T-helper 1 cell treated with Interleukin-12 subunit alpha and Interleukin-12 subunit beta and Interleukin-4 antibody, amounts not matched to agents 30 μg/mL and 1 μg/mL, for 36 hours (primary cell): ENCODE measurements at regions not wholly inside any gene's neighbourhood (a gene's known extent, or its start where the extent isn't known, plus 50 kb on each side); places are given as distances from the start of the nearest gene placed in this dataset.

Experiments
- H3K27ac Mint-ChIP-seq: one replicate; pipeline ENCODE4 v1.8.0; 2021; ENCODE audit warnings: mild to moderate bottlenecking, mixed read lengths
- H3K27me3 Mint-ChIP-seq: one replicate; pipeline ENCODE4 v1.8.0; 2021; ENCODE audit warnings: low read depth, mixed read lengths
- H3K36me3 Mint-ChIP-seq: one replicate; pipeline ENCODE4 v1.8.0; 2021; ENCODE audit warnings: low read depth, mixed read lengths
- H3K4me1 Mint-ChIP-seq: one replicate; pipeline ENCODE4 v1.8.0; 2021; ENCODE audit warnings: low read depth, mixed read lengths
- H3K4me3 Mint-ChIP-seq: one replicate; pipeline ENCODE4 v1.8.0; 2021; ENCODE audit warnings: mild to moderate bottlenecking, moderate library complexity, mixed read lengths
- H3K9me3 Mint-ChIP-seq: one replicate; pipeline ENCODE4 v1.8.0; 2021; ENCODE audit warnings: mixed read lengths

DNA sequence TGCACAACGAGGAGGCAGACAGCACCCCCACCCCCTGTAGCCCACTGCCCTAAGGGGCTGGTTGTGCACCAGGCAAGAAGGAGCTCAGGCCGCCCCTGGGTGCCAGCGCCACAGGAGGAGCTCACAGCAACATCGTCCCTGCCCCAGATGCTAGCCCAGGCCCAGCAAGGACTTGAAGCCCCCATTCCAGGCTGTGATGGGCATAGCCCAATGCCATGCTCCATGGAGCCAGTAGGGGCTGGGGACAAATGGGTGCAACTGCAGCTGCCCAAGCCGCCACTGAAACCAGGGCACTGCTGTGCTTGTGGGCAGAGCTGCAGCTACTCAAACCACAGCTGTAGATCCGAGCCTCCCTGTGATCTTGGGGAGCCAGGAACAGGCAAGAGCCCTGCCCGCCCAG is 241.3 kb upstream of the GIMD1 start:
- Mint-ChIP-seq H3K9me3 (peaks cover 14% of the 10 kb centered on the region), H3K27me3 (no peaks in the 10 kb centered on the region), H3K4me3 (no peak overlapping the region), H3K4me1 (no peaks in the 10 kb centered on the region), H3K36me3 (no peaks in the 10 kb centered on the region), H3K27ac (no peak overlapping the region)

DNA sequence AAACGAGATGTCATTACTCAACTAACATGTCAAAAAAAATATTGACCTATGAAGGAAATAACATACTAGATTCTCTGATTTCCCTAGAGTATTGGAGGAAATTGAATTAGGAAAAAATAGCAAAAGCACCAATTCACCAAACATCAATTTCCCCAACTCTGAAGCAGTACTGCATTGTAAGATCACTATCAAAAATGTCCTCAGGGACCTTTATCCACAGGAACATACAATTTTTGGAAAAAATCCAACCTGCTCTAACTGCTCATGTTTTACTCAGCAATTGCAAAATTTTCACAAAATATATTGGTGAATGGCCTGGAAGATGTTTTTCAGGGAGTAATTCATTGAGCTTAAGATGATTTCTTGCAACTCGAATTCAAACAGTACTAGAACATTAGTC is 239.0 kb upstream of the GIMD1 start:
- H3K36me3 Mint-ChIP-seq, result no peaks in the 10 kb centered on the region
- no peak overlapping the region for H3K27ac Mint-ChIP-seq
- H3K9me3 Mint-ChIP-seq, result peaks cover 11% of the 10 kb centered on the region
- H3K4me1 Mint-ChIP-seq, result no peaks in the 10 kb centered on the region
- no peak overlapping the region for H3K4me3 Mint-ChIP-seq
- H3K27me3 Mint-ChIP-seq, result no peaks in the 10 kb centered on the region

DNA sequence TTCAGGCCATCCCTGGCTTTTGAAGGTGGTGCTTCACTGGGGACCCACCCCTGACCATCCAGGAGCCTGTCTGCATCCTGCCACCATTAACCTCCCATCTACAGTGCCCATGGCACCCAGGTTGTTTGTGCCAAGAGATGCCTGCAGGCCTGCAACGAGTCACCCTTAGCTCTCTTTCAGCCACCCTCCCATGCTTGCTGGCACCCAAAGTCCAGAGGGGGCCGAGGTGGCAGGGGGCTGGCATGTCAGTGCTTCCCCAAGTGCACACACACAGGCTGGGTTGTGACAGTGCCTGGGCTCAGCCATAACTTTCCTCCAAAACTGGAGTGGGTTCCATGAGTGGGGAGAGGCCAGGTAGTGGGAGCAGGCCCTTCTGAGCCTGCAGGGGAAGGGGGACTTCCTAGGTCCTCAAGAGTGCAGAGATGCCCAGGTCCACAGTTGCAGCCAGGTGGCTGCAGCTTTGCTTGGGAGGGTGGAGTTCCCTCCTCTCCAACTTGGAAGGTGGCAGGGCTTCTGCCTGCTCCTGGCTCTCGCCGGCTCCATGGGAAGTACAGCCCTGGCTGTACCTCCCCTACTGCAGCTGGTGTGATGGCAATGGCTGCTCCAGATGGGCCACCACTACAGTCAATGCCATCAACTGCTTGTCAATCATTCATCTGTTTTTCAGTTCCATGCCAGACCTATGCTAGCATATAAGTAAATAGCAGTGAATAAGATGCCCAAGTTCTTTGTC is 235.9 kb upstream of the GIMD1 start:
- no peaks in the 10 kb centered on the region for H3K36me3 Mint-ChIP-seq
- H3K4me3 Mint-ChIP-seq, result no peak overlapping the region
- no peak overlapping the region for H3K27ac Mint-ChIP-seq
- H3K9me3 Mint-ChIP-seq, result peaks cover 8% of the 10 kb centered on the region
- H3K4me1 Mint-ChIP-seq, result no peaks in the 10 kb centered on the region
- H3K27me3 Mint-ChIP-seq, result no peaks in the 10 kb centered on the region

DNA sequence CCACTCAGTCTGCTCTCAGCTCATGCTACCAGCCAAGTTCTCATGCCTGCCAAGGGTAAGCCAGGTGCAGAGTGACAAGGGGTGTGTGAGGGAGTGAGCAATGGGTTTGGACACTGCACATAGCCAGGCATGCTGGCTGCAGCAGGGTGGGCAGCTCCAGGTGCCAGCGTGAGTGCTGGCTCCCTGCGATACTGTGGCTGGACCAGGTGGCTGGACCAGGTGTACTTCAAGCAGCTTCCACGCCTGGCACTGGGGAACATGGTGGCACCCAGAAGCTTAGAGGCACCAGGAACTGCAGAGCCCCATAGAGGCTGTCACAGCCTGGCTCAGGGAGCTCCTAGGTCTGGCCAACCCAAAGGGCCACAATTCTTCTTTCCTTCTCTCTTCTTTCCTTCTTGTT is 234.9 kb upstream of the GIMD1 start:
- H3K4me3 Mint-ChIP-seq, result no peak overlapping the region
- H3K4me1 Mint-ChIP-seq, result no peaks in the 10 kb centered on the region
- no peaks in the 10 kb centered on the region for H3K27me3 Mint-ChIP-seq
- no peak overlapping the region for H3K27ac Mint-ChIP-seq
- H3K9me3 Mint-ChIP-seq, result peaks cover 4% of the 10 kb centered on the region
- H3K36me3 Mint-ChIP-seq, result no peaks in the 10 kb centered on the region

DNA sequence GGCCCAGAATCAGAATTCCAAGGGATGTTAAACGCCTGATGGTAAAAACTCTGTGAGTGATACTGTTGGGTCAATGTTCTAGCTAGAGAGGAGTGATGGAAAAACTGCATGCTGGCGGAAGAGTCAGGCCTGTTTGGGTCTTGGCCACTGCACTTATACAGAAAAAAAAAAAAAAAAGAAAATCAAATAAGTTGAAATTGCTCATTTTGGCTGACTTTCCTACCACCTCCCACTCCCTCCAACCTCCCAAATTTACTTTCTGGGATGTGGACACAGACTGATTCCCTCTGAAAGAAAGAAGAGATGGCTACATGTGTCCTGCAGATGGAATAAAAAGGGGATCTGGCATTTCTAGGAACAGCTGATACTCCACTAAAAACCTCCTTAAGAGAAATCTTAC is 234.1 kb upstream of the GIMD1 start:
- peaks cover 4% of the 10 kb centered on the region for H3K9me3 Mint-ChIP-seq
- no peak overlapping the region for H3K27ac Mint-ChIP-seq
- H3K4me3 Mint-ChIP-seq, result no peak overlapping the region
- H3K4me1 Mint-ChIP-seq, result no peaks in the 10 kb centered on the region
- no peaks in the 10 kb centered on the region for H3K36me3 Mint-ChIP-seq
- no peaks in the 10 kb centered on the region for H3K27me3 Mint-ChIP-seq

DNA sequence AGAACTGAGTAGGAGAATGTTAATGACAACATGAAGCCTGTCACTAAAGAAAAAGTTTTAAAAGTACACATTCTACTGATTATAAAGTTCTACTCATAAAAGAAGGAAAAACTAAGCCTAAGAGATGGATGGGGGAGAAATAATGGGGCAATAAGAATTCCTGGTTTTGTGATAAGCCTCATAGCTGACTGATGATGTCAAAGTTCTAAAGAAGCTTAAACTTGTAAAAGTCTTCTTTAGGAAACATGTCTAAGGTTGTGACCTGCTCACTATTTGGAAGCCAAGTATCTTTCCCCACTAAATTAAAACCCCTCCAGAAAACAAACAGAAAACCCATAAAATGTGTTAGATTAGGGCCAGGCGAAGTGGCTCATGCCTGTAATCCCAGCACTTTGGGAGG is 232.9 kb upstream of the GIMD1 start:
- H3K27me3 Mint-ChIP-seq, result no peaks in the 10 kb centered on the region
- H3K27ac Mint-ChIP-seq, result no peak overlapping the region
- no peaks in the 10 kb centered on the region for H3K4me1 Mint-ChIP-seq
- H3K9me3 Mint-ChIP-seq, result no peaks in the 10 kb centered on the region
- no peak overlapping the region for H3K4me3 Mint-ChIP-seq
- no peaks in the 10 kb centered on the region for H3K36me3 Mint-ChIP-seq

DNA sequence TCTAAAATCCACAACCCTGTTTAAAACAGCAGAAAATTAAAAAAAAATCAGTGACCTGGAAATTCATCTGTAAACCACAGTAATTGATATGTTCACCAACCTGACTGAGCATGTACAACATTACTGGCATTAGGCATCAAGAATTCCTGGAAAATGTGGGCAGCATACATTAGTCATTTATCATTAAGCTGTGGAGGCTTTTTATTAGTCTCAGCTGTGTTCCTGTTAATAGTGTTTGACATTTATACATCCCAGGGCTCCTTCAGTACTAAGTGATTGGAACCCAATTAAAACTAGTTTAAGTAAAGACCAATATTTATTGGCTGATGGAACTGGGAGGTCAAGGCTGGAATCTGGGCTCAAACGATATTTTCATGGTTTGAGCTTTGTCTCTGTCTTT is 227.3 kb upstream of the GIMD1 start:
- Mint-ChIP-seq H3K27me3 (no peaks in the 10 kb centered on the region), H3K4me1 (no peaks in the 10 kb centered on the region), H3K27ac (no peak overlapping the region), H3K36me3 (no peaks in the 10 kb centered on the region), H3K4me3 (no peak overlapping the region), H3K9me3 (no peaks in the 10 kb centered on the region)

DNA sequence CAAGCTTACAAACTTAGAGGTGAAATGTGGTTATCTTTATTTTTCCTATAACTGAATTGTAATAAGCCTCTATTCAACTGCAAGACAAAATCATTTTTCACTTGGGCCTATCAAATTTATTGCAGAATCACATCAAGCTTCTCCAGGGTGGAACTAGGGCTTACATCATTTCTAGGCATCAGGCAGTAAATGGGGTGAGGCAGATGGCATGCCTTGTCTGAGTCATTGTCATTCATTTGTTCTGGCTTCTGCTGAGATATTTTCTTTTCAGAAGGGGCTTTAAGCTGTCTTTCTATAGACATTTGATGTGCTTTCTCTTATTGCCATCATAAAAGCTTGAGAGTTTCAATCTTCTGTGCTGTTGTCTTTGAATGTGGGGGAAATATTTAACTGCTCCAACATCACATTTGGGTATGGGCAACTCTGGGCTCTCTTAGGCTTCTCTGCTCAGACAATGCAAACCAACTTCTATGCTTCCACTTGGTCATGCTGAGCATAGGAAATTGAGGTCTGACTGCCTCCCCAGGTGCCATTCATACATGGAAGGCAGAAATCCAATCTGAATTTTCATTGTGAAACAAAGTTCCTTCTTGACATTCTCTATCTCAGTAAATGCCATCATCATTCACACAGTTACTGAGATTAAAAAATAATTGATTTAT is 225.8 kb upstream of the GIMD1 start:
- Mint-ChIP-seq H3K36me3 (no peaks in the 10 kb centered on the region), H3K4me3 (no peak overlapping the region), H3K27me3 (no peaks in the 10 kb centered on the region), H3K4me1 (no peaks in the 10 kb centered on the region), H3K27ac (no peak overlapping the region), H3K9me3 (no peaks in the 10 kb centered on the region)

DNA sequence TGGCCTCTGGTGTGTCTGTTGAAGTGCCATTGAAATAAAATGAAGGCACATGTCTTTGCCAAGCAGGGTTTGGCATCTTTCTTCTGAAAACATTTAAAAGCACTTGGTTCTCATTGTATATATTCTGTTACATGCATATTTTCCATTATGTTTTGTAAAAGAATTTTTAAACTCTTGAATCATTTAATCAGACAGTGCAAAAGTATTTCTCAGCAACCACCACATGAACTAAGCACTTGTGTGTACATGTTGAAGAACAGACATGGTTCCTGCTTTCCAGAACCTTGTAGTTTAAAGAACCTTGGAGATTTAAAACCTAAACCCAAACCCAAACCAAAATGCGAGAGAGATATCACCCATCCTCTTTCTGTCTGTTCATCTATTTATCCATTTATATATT is 220.3 kb upstream of the GIMD1 start:
- H3K27ac Mint-ChIP-seq, result no peak overlapping the region
- no peak overlapping the region for H3K4me3 Mint-ChIP-seq
- no peaks in the 10 kb centered on the region for H3K4me1 Mint-ChIP-seq
- no peaks in the 10 kb centered on the region for H3K27me3 Mint-ChIP-seq
- no peaks in the 10 kb centered on the region for H3K36me3 Mint-ChIP-seq
- no peaks in the 10 kb centered on the region for H3K9me3 Mint-ChIP-seq

DNA sequence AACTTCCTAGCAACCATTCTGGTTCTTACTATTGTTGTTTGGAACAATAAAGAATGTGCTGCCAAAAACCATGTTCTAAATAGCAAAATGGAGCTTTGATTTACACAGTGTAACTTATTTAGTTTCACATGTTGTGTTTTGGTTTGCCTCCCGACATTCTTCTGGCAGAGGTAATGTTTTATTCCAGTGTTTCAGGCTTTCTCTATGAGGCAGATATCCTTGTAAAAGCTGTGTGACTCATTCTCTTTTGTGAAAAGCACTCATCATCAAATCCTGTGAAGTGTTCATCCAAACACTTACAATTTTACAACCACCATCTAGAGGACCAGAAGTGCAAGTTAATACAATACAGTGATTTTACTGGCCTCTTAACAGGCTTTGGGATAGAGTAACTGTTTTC is 219.0 kb upstream of the GIMD1 start:
- H3K4me1 Mint-ChIP-seq, result no peaks in the 10 kb centered on the region
- H3K36me3 Mint-ChIP-seq, result no peaks in the 10 kb centered on the region
- H3K4me3 Mint-ChIP-seq, result no peak overlapping the region
- H3K27me3 Mint-ChIP-seq, result no peaks in the 10 kb centered on the region
- no peaks in the 10 kb centered on the region for H3K9me3 Mint-ChIP-seq
- no peak overlapping the region for H3K27ac Mint-ChIP-seq

DNA sequence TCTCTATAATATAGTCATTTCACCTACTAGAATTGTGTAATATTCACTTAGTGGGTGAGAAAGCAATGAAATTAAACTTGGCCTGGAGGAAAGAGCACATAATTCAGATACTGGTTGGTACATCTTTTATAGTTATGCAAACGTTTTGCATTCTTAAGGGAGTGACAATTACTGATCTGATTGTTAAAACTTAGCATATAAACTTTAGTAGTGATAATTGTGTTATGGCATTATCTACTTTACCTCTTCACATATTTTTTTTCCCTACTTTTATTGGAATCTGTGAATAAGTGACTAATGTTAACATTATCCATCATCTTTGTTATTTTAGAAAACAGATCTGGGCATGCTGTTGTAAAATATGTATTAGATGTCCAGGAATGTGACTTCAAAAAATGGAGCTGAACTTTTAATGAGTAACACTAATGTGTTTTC is 217.4 kb upstream of the GIMD1 start:
- no peak overlapping the region for H3K4me3 Mint-ChIP-seq
- H3K27me3 Mint-ChIP-seq, result no peaks in the 10 kb centered on the region
- no peaks in the 10 kb centered on the region for H3K36me3 Mint-ChIP-seq
- no peak overlapping the region for H3K27ac Mint-ChIP-seq
- H3K9me3 Mint-ChIP-seq, result no peaks in the 10 kb centered on the region
- no peaks in the 10 kb centered on the region for H3K4me1 Mint-ChIP-seq

DNA sequence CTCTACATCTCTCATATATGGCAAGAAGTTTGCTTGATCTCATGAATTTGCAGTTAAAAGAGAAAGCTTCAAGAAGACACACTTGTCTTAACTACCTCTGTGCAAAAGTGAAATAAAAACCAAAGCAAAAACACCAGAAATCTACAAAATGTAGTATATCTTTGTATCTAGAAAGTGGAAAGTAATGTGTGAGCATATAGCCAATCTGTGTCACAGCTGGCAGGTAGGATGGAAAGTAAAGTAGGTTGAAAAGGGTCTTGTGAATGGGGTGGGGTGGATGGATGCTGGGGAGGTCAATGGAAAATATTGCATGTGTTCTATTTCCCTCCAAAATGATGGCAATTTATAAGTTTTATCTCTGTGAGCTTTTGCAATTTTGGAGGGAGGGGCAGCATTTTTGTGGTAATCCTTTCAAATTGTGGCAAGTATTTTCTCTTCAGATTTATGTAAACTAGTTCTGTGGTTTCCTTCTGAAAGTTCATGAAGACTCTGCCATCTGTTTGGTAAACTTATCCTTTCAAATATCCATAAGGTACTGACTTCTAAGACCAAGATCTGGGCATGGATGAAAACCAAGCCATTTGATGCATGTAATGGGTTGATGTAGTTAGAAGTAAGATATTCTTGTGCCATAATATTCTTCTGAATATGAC is 215.9 kb upstream of the GIMD1 start:
- Mint-ChIP-seq H3K27me3 (no peaks in the 10 kb centered on the region), H3K36me3 (no peaks in the 10 kb centered on the region), H3K27ac (no peak overlapping the region), H3K4me1 (no peaks in the 10 kb centered on the region), H3K4me3 (no peak overlapping the region), H3K9me3 (no peaks in the 10 kb centered on the region)

DNA sequence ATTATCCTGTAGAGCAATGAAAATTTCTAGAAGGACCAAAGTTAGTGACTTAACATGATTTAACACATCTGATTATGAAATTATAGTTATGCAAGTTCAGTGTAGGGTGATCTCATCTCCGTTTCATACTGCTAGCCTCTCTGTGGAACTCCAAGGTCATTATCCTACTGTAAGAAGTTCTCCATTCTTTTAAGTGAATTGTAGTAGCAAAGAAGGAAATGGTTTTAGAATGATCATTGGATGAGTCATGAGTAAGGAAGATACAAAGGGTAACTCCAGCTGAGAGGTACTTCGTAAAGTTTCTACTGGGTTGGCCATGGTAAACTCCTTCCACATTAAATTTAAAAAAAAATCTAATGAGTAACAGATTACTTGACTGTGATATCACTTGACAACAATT is 215.0 kb upstream of the GIMD1 start:
- Mint-ChIP-seq H3K9me3 (no peaks in the 10 kb centered on the region), H3K36me3 (no peaks in the 10 kb centered on the region), H3K4me1 (no peaks in the 10 kb centered on the region), H3K27ac (no peak overlapping the region), H3K27me3 (no peaks in the 10 kb centered on the region), H3K4me3 (no peak overlapping the region)

DNA sequence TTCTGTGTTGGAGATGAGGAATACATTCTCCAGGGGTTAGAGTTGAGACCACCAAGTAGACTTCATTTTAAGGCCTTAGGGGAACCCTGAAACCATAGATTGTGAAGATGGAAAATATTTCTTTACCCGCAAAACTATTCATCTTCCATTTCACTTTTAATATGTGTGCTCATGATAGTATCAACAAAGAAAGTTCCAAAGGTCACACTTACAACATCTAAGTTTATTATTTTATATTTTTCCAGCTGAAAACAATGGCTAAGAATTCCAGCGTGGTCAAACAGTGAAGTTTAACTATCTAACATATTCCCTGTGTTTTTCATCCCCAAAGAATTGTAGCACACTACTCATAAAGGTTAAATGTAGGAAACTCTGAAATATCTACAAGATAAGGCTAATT is 214.5 kb upstream of the GIMD1 start:
- H3K27me3 Mint-ChIP-seq, result no peaks in the 10 kb centered on the region
- H3K4me1 Mint-ChIP-seq, result no peaks in the 10 kb centered on the region
- no peak overlapping the region for H3K27ac Mint-ChIP-seq
- H3K9me3 Mint-ChIP-seq, result no peaks in the 10 kb centered on the region
- no peak overlapping the region for H3K4me3 Mint-ChIP-seq
- H3K36me3 Mint-ChIP-seq, result no peaks in the 10 kb centered on the region

DNA sequence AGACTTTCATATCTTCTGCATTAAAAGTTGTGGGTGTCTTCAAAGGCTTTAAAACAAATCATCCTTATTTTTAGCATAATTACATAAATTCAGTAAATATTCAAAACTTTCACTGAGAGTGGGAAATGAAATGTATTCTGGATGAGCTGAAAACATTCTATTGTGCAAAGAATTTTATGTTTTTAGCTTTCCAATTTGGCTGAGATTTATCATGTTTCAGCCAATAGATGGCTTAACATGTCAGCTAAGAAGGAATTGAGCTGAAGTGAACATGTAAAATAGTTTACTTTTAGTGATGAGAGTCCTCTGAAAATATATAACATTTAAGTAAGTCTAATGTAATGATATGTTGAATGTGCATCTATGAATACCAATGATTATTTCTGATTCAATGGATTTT is 213.5 kb upstream of the GIMD1 start:
- no peaks in the 10 kb centered on the region for H3K9me3 Mint-ChIP-seq
- no peaks in the 10 kb centered on the region for H3K36me3 Mint-ChIP-seq
- H3K4me1 Mint-ChIP-seq, result no peaks in the 10 kb centered on the region
- no peak overlapping the region for H3K27ac Mint-ChIP-seq
- H3K27me3 Mint-ChIP-seq, result no peaks in the 10 kb centered on the region
- no peak overlapping the region for H3K4me3 Mint-ChIP-seq
